Central memory CD8-positive, alpha-beta T cell (primary cell): ENCODE measurements at regions not wholly inside any gene's neighbourhood (a gene's known extent, or its start where the extent isn't known, plus 50 kb on each side); places are given as distances from the start of the nearest gene placed in this dataset.

Source experiments
- ATAC-seq: fragments of 150-1000 bp; cut with Tn5 transposase; replicated peaks from 2 replicates; pipeline ENCODE4 v1.10.0; 2022; ENCODE audit warnings: mild to moderate bottlenecking, moderate FRiP score, moderate number of reproducible peaks; ENCODE audit not compliant: poor library complexity, severe bottlenecking; ENCODE audit errors: extremely low read depth
- DNase-seq, 2 donors: peaks; one replicate each; pipeline ENCODE4 v3.0.0; 2021; ENCODE audit warnings: low spot score in 2 of 2
- H3K27ac Mint-ChIP-seq: one replicate; pipeline ENCODE4 v1.8.0; 2022; ENCODE audit warnings: low read depth, mild to moderate bottlenecking, moderate library complexity, mixed read lengths
- H3K27me3 Mint-ChIP-seq: one replicate; pipeline ENCODE4 v1.8.0; 2022; ENCODE audit warnings: mixed read lengths
- H3K36me3 Mint-ChIP-seq: one replicate; pipeline ENCODE4 v1.8.0; 2022; ENCODE audit warnings: mild to moderate bottlenecking, moderate library complexity, mixed read lengths; ENCODE audit not compliant: insufficient read depth
- H3K4me1 Mint-ChIP-seq: one replicate; pipeline ENCODE4 v1.8.0; 2022; ENCODE audit warnings: mixed read lengths
- H3K4me3 Mint-ChIP-seq: one replicate; pipeline ENCODE4 v1.8.0; 2022; ENCODE audit warnings: mild to moderate bottlenecking, moderate library complexity, mixed read lengths
- H3K9me3 Mint-ChIP-seq: one replicate; pipeline ENCODE4 v1.8.0; 2022; ENCODE audit warnings: mixed read lengths

GRCh38 chr4:96894621-96895020 lies 1054.7 kb downstream of the PDHA2 start:
- Mint-ChIP-seq H3K4me3 (no peak overlapping the region), H3K4me1 (no peaks in the 10 kb centered on the region), H3K27me3 (no peaks in the 10 kb centered on the region), H3K9me3 (peaks cover 19% of the 10 kb centered on the region), H3K36me3 (no peaks in the 10 kb centered on the region), H3K27ac (no peak overlapping the region)
- no peak for DNase-seq
- ATAC-seq, result no peak

- no peaks in the 10 kb centered on the region for H3K27me3 Mint-ChIP-seq
- H3K27ac Mint-ChIP-seq, result no peak overlapping the region
- H3K36me3 Mint-ChIP-seq, result no peaks in the 10 kb centered on the region
- H3K4me3 Mint-ChIP-seq, result no peak overlapping the region
- DNase-seq, result no peak
- ATAC-seq, result no peak
- H3K4me1 Mint-ChIP-seq, result no peaks in the 10 kb centered on the region
- peaks cover 12% of the 10 kb centered on the region for H3K9me3 Mint-ChIP-seq
Measured at GRCh38 chr4:96895826-96896225, 1055.9 kb downstream of the PDHA2 start.

GRCh38 chr4:96912716-96913115 lies 1072.8 kb downstream of the PDHA2 start:
- no peaks in the 10 kb centered on the region for H3K4me1 Mint-ChIP-seq

GRCh38 chr4:96913441-96914080 lies 1073.7 kb downstream of the PDHA2 start:
- Mint-ChIP-seq H3K36me3 (no peaks in the 10 kb centered on the region), H3K4me1 (no peaks in the 10 kb centered on the region), H3K27me3 (no peaks in the 10 kb centered on the region), H3K27ac (no peak overlapping the region), H3K9me3 (peaks cover 15% of the 10 kb centered on the region), H3K4me3 (no peak overlapping the region)
- DNase-seq (no peak), ATAC-seq (no peak)

More at GRCh38 chr4:96912716-96913115, 1072.8 kb downstream of the PDHA2 start:
- no peaks in the 10 kb centered on the region for H3K27me3 Mint-ChIP-seq
- H3K36me3 Mint-ChIP-seq, result no peaks in the 10 kb centered on the region
- no peak for ATAC-seq
- H3K27ac Mint-ChIP-seq, result no peak overlapping the region
- peaks cover 16% of the 10 kb centered on the region for H3K9me3 Mint-ChIP-seq
- H3K4me3 Mint-ChIP-seq, result no peak overlapping the region
- DNase-seq, result no peak

GRCh38 chr4:96916711-96917110 lies 1076.8 kb downstream of the PDHA2 start:
- H3K4me3 Mint-ChIP-seq, result no peak overlapping the region
- H3K9me3 Mint-ChIP-seq, result peaks cover 23% of the 10 kb centered on the region
- H3K4me1 Mint-ChIP-seq, result no peaks in the 10 kb centered on the region
- no peak for ATAC-seq
- no peak for DNase-seq
- no peak overlapping the region for H3K27ac Mint-ChIP-seq
- no peaks in the 10 kb centered on the region for H3K36me3 Mint-ChIP-seq
- no peaks in the 10 kb centered on the region for H3K27me3 Mint-ChIP-seq

GRCh38 chr4:96936886-96937285 lies 1097.0 kb downstream of the PDHA2 start:
- Mint-ChIP-seq H3K4me1 (no peaks in the 10 kb centered on the region), H3K4me3 (no peak overlapping the region), H3K36me3 (no peaks in the 10 kb centered on the region)

GRCh38 chr4:96946552-96946951 lies 1106.7 kb downstream of the PDHA2 start:
- DNase-seq (no peak), ATAC-seq (no peak)
- no peak overlapping the region for H3K27ac Mint-ChIP-seq
- no peaks in the 10 kb centered on the region for H3K27me3 Mint-ChIP-seq
- H3K36me3 Mint-ChIP-seq, result no peaks in the 10 kb centered on the region
- no peak overlapping the region for H3K4me3 Mint-ChIP-seq
- no peaks in the 10 kb centered on the region for H3K4me1 Mint-ChIP-seq
- H3K9me3 Mint-ChIP-seq, result peaks cover 12% of the 10 kb centered on the region

More at GRCh38 chr4:96936886-96937285, 1097.0 kb downstream of the PDHA2 start:
- ATAC-seq (no peak), DNase-seq (no peak)
- H3K27ac Mint-ChIP-seq, result no peak overlapping the region
- H3K9me3 Mint-ChIP-seq, result peaks cover 30% of the 10 kb centered on the region
- H3K27me3 Mint-ChIP-seq, result no peaks in the 10 kb centered on the region

GRCh38 chr4:96952610-96953009 lies 1112.7 kb downstream of the PDHA2 start:
- Mint-ChIP-seq H3K27ac (no peak overlapping the region), H3K36me3 (no peaks in the 10 kb centered on the region), H3K4me3 (no peak overlapping the region), H3K4me1 (no peaks in the 10 kb centered on the region), H3K9me3 (peaks cover 12% of the 10 kb centered on the region), H3K27me3 (no peaks in the 10 kb centered on the region)
- DNase-seq (no peak), ATAC-seq (no peak)

GRCh38 chr4:96955226-96955625 lies 1115.3 kb downstream of the PDHA2 start:
- Mint-ChIP-seq H3K4me1 (no peaks in the 10 kb centered on the region), H3K4me3 (no peak overlapping the region), H3K27me3 (no peaks in the 10 kb centered on the region), H3K27ac (no peak overlapping the region), H3K36me3 (no peaks in the 10 kb centered on the region), H3K9me3 (peaks cover 12% of the 10 kb centered on the region)
- no peak for DNase-seq
- ATAC-seq, result no peak

GRCh38 chr4:96955691-96956090 lies 1115.8 kb downstream of the PDHA2 start:
- H3K27ac Mint-ChIP-seq, result no peak overlapping the region
- H3K27me3 Mint-ChIP-seq, result no peaks in the 10 kb centered on the region
- no peaks in the 10 kb centered on the region for H3K4me1 Mint-ChIP-seq
- DNase-seq (no peak), ATAC-seq (no peak)
- no peaks in the 10 kb centered on the region for H3K36me3 Mint-ChIP-seq
- no peak overlapping the region for H3K4me3 Mint-ChIP-seq
- peaks cover 12% of the 10 kb centered on the region for H3K9me3 Mint-ChIP-seq

GRCh38 chr4:96969455-96969854 lies 1129.6 kb downstream of the PDHA2 start:
- peaks cover 13% of the 10 kb centered on the region for H3K9me3 Mint-ChIP-seq
- no peak overlapping the region for H3K4me3 Mint-ChIP-seq
- no peaks in the 10 kb centered on the region for H3K4me1 Mint-ChIP-seq
- no peak overlapping the region for H3K27ac Mint-ChIP-seq
- no peaks in the 10 kb centered on the region for H3K27me3 Mint-ChIP-seq
- no peaks in the 10 kb centered on the region for H3K36me3 Mint-ChIP-seq
- DNase-seq, result no peak
- ATAC-seq, result no peak

- no peaks in the 10 kb centered on the region for H3K36me3 Mint-ChIP-seq
- DNase-seq (no peak), ATAC-seq (no peak)
- H3K4me1 Mint-ChIP-seq, result no peaks in the 10 kb centered on the region
- H3K27me3 Mint-ChIP-seq, result no peaks in the 10 kb centered on the region
- H3K9me3 Mint-ChIP-seq, result peaks cover 4% of the 10 kb centered on the region
- no peak overlapping the region for H3K27ac Mint-ChIP-seq
- no peak overlapping the region for H3K4me3 Mint-ChIP-seq
Measured at GRCh38 chr4:96972920-96973319, 1133.0 kb downstream of the PDHA2 start.

GRCh38 chr4:96974295-96974694 lies 1134.4 kb downstream of the PDHA2 start:
- H3K4me1 Mint-ChIP-seq, result no peaks in the 10 kb centered on the region
- H3K27me3 Mint-ChIP-seq, result no peaks in the 10 kb centered on the region
- no peak overlapping the region for H3K4me3 Mint-ChIP-seq
- no peak for ATAC-seq
- no peak overlapping the region for H3K27ac Mint-ChIP-seq
- no peaks in the 10 kb centered on the region for H3K36me3 Mint-ChIP-seq
- no peak for DNase-seq
- no peaks in the 10 kb centered on the region for H3K9me3 Mint-ChIP-seq
